Activated T-cell treated with anti-CD3 and anti-CD28 coated beads, Interleukin-2, amount 50 U/mL, for 24 hours (primary cell): ENCODE measurements at regions not wholly inside any gene's neighbourhood (a gene's known extent, or its start where the extent isn't known, plus 50 kb on each side); places are given as distances from the start of the nearest gene placed in this dataset.

Source experiments
- DNase-seq: peaks from one replicate; pipeline ENCODE4 v3.0.0-alpha.2; 2020
- H3K27ac Mint-ChIP-seq: 2 replicates; pipeline ENCODE4 v1.8.0; 2020; ENCODE audit warnings: mild to moderate bottlenecking, mixed read lengths
- H3K27me3 Mint-ChIP-seq: 2 replicates; pipeline ENCODE4 v1.8.0; 2020; ENCODE audit warnings: mixed read lengths
- H3K36me3 Mint-ChIP-seq: 2 replicates; pipeline ENCODE4 v1.8.0; 2020; ENCODE audit warnings: low read depth, mixed read lengths
- H3K4me1 Mint-ChIP-seq: 2 replicates; pipeline ENCODE4 v1.8.0; 2020; ENCODE audit warnings: low read depth, mixed read lengths
- H3K4me3 Mint-ChIP-seq: 2 replicates; pipeline ENCODE4 v1.8.0; 2020; ENCODE audit warnings: mild to moderate bottlenecking, moderate library complexity, mixed read lengths
- H3K9me3 Mint-ChIP-seq: 2 replicates; pipeline ENCODE4 v1.8.0; 2020; ENCODE audit warnings: mixed read lengths

- DNase-seq, result no peak
- peaks cover 3% of the 10 kb centered on the region for H3K27me3 Mint-ChIP-seq
- no peak overlapping the region for H3K27ac Mint-ChIP-seq
- H3K4me3 Mint-ChIP-seq, result no peak overlapping the region
- no peaks in the 10 kb centered on the region for H3K36me3 Mint-ChIP-seq
- no peaks in the 10 kb centered on the region for H3K4me1 Mint-ChIP-seq
- H3K9me3 Mint-ChIP-seq, result peaks cover 8% of the 10 kb centered on the region
Measured at GRCh38 chr12:127342861-127343260, 924.1 kb upstream of the TMEM132C start.

GRCh38 chr12:127343940-127344339 lies 923.0 kb upstream of the TMEM132C start:
- Mint-ChIP-seq H3K27me3 (peaks cover 3% of the 10 kb centered on the region), H3K36me3 (no peaks in the 10 kb centered on the region), H3K4me1 (no peaks in the 10 kb centered on the region), H3K9me3 (peaks cover 8% of the 10 kb centered on the region), H3K4me3 (no peak overlapping the region), H3K27ac (no peak overlapping the region)
- DNase-seq, result no peak

- Mint-ChIP-seq H3K4me1 (no peaks in the 10 kb centered on the region), H3K36me3 (no peaks in the 10 kb centered on the region), H3K4me3 (no peak overlapping the region), H3K27me3 (peaks cover 6% of the 10 kb centered on the region), H3K9me3 (peaks cover 16% of the 10 kb centered on the region), H3K27ac (no peak overlapping the region)
- no peak for DNase-seq
Measured at GRCh38 chr12:127351481-127352010, 915.4 kb upstream of the TMEM132C start.

- H3K27ac Mint-ChIP-seq, result no peak overlapping the region
- H3K27me3 Mint-ChIP-seq, result peaks cover 2% of the 10 kb centered on the region
- DNase-seq, result no peak
- no peaks in the 10 kb centered on the region for H3K4me1 Mint-ChIP-seq
- H3K4me3 Mint-ChIP-seq, result no peak overlapping the region
- no peaks in the 10 kb centered on the region for H3K36me3 Mint-ChIP-seq
- peaks cover 6% of the 10 kb centered on the region for H3K9me3 Mint-ChIP-seq
Measured at GRCh38 chr12:127355061-127355841, 911.7 kb upstream of the TMEM132C start.

- Mint-ChIP-seq H3K4me3 (no peak overlapping the region), H3K36me3 (no peaks in the 10 kb centered on the region), H3K27me3 (peaks cover 2% of the 10 kb centered on the region), H3K27ac (no peak overlapping the region), H3K4me1 (no peaks in the 10 kb centered on the region), H3K9me3 (no peaks in the 10 kb centered on the region)
- no peak for DNase-seq
Measured at GRCh38 chr12:127358888-127359287, 908.1 kb upstream of the TMEM132C start.

- H3K27me3 Mint-ChIP-seq, result peaks cover 1% of the 10 kb centered on the region
- H3K4me3 Mint-ChIP-seq, result no peak overlapping the region
- DNase-seq, result no peak
- H3K36me3 Mint-ChIP-seq, result no peaks in the 10 kb centered on the region
- peaks cover 5% of the 10 kb centered on the region for H3K9me3 Mint-ChIP-seq
- H3K27ac Mint-ChIP-seq, result no peak overlapping the region
- no peaks in the 10 kb centered on the region for H3K4me1 Mint-ChIP-seq
Measured at GRCh38 chr12:127360580-127360979, 906.4 kb upstream of the TMEM132C start.

GRCh38 chr12:127362121-127362520 lies 904.8 kb upstream of the TMEM132C start:
- Mint-ChIP-seq H3K4me1 (no peaks in the 10 kb centered on the region), H3K9me3 (peaks cover 5% of the 10 kb centered on the region), H3K4me3 (no peak overlapping the region), H3K36me3 (no peaks in the 10 kb centered on the region), H3K27ac (no peak overlapping the region), H3K27me3 (no peaks in the 10 kb centered on the region)
- DNase-seq, result no peak

GRCh38 chr12:127363392-127363791 lies 903.6 kb upstream of the TMEM132C start:
- no peak for DNase-seq
- no peak overlapping the region for H3K4me3 Mint-ChIP-seq
- no peaks in the 10 kb centered on the region for H3K27me3 Mint-ChIP-seq

GRCh38 chr12:127373559-127373958 lies 893.4 kb upstream of the TMEM132C start:
- Mint-ChIP-seq H3K4me1 (no peaks in the 10 kb centered on the region), H3K36me3 (no peaks in the 10 kb centered on the region), H3K4me3 (no peak overlapping the region), H3K9me3 (peaks cover 5% of the 10 kb centered on the region), H3K27ac (no peak overlapping the region), H3K27me3 (peaks cover 20% of the 10 kb centered on the region)
- DNase-seq, result no peak

More at GRCh38 chr12:127363392-127363791, 903.6 kb upstream of the TMEM132C start:
- no peak overlapping the region for H3K27ac Mint-ChIP-seq
- H3K9me3 Mint-ChIP-seq, result peaks cover 5% of the 10 kb centered on the region
- no peaks in the 10 kb centered on the region for H3K36me3 Mint-ChIP-seq
- H3K4me1 Mint-ChIP-seq, result no peaks in the 10 kb centered on the region

- Mint-ChIP-seq H3K27ac (no peak overlapping the region), H3K36me3 (no peaks in the 10 kb centered on the region), H3K4me3 (no peak overlapping the region), H3K4me1 (no peaks in the 10 kb centered on the region), H3K9me3 (no peaks in the 10 kb centered on the region), H3K27me3 (peaks cover 20% of the 10 kb centered on the region)
- DNase-seq, result no peak
Measured at GRCh38 chr12:127374447-127374846, 892.5 kb upstream of the TMEM132C start.

- Mint-ChIP-seq H3K27me3 (peaks cover 15% of the 10 kb centered on the region), H3K4me1 (no peaks in the 10 kb centered on the region), H3K4me3 (no peak overlapping the region), H3K27ac (no peak overlapping the region), H3K9me3 (no peaks in the 10 kb centered on the region), H3K36me3 (no peaks in the 10 kb centered on the region)
- peak; percentile 55 for DNase-seq
Measured at GRCh38 chr12:127381043-127381668, 885.8 kb upstream of the TMEM132C start.

- Mint-ChIP-seq H3K27ac (no peak overlapping the region), H3K4me1 (no peaks in the 10 kb centered on the region), H3K9me3 (no peaks in the 10 kb centered on the region), H3K4me3 (no peak overlapping the region), H3K27me3 (peaks cover 15% of the 10 kb centered on the region), H3K36me3 (no peaks in the 10 kb centered on the region)
- no peak for DNase-seq
Measured at GRCh38 chr12:127381681-127382080, 885.3 kb upstream of the TMEM132C start.

- H3K9me3 Mint-ChIP-seq, result no peaks in the 10 kb centered on the region
Measured at GRCh38 chr12:127383281-127383680, 883.7 kb upstream of the TMEM132C start.

GRCh38 chr12:127386723-127387122 lies 880.2 kb upstream of the TMEM132C start:
- H3K4me1 Mint-ChIP-seq, result no peaks in the 10 kb centered on the region
- peaks cover 8% of the 10 kb centered on the region for H3K27me3 Mint-ChIP-seq
- no peak for DNase-seq
- no peak overlapping the region for H3K27ac Mint-ChIP-seq
- no peak overlapping the region for H3K4me3 Mint-ChIP-seq
- no peaks in the 10 kb centered on the region for H3K9me3 Mint-ChIP-seq
- H3K36me3 Mint-ChIP-seq, result no peaks in the 10 kb centered on the region

More at GRCh38 chr12:127383281-127383680, 883.7 kb upstream of the TMEM132C start:
- no peak for DNase-seq
- Mint-ChIP-seq H3K27me3 (peaks cover 16% of the 10 kb centered on the region), H3K4me3 (no peak overlapping the region), H3K27ac (no peak overlapping the region), H3K36me3 (no peaks in the 10 kb centered on the region), H3K4me1 (no peaks in the 10 kb centered on the region)

- no peak for DNase-seq
- Mint-ChIP-seq H3K9me3 (no peaks in the 10 kb centered on the region), H3K27me3 (peaks cover 9% of the 10 kb centered on the region), H3K36me3 (no peaks in the 10 kb centered on the region), H3K4me3 (no peak overlapping the region), H3K27ac (no peak overlapping the region), H3K4me1 (no peaks in the 10 kb centered on the region)
Measured at GRCh38 chr12:127388985-127389384, 878.0 kb upstream of the TMEM132C start.
